Transverse colon (tissue), 4 donors: ENCODE measurements at regions not wholly inside any gene's neighbourhood (a gene's known extent, or its start where the extent isn't known, plus 50 kb on each side); places are given as distances from the start of the nearest gene placed in this dataset.

Source experiments
- DNase-seq: peaks from one replicate; pipeline ENCODE4 v3.0.0-alpha.2; 2019
- H3K27ac ChIP-seq, 4 donors: fragments of 200-600 bp; sonication (generic); 2 replicates each; pipeline ENCODE4 v1.5.1; 2016 to 2018; ENCODE audit warnings: inconsistent platforms in 4 of 4
- H3K27me3 ChIP-seq: fragments of 200-600 bp; sonication (generic); 2 replicates; pipeline ENCODE4 v1.5.1; 2017; ENCODE audit warnings: inconsistent platforms
- H3K36me3 ChIP-seq, 4 donors: fragments of 200-600 bp; sonication (generic); 2 replicates each; pipeline ENCODE4 v1.5.1; 2017 to 2019; ENCODE audit warnings: inconsistent platforms in 4 of 4
- H3K4me1 ChIP-seq, 4 donors: fragments of 200-600 bp; sonication (generic); 2 replicates each; pipeline ENCODE4 v1.5.1; 2017 to 2020; ENCODE audit warnings: inconsistent platforms in 4 of 4
- H3K4me3 ChIP-seq, 4 donors: fragments of 200-600 bp; sonication (generic); 1 replicate in 1 of 4; 2 replicates in 3 of 4; pipeline versions ENCODE4 v1.5.1 to v1.6.1; 2017 to 2019; ENCODE audit warnings: inconsistent platforms in 4 of 4
- H3K9me3 ChIP-seq, 2 donors: fragments of 200-600 bp; sonication (generic); 2 replicates each; pipeline ENCODE4 v1.5.1; 2017 to 2019; ENCODE audit warnings: inconsistent platforms in 2 of 2
- CTCF ChIP-seq, 5 experiments: fragments of 200-600 bp in 3 of 5; fragments of 450-650 bp in 2 of 5; sonication (generic) in 3 of 5; IDR thresholded peaks; 1 replicate in 2 of 5; 2 replicates in 3 of 5; pipeline ENCODE4 v1.5.1; 2016 to 2017; ENCODE audit warnings: antibody characterized with exemption in 5 of 5, inconsistent platforms in 3 of 5, mild to moderate bottlenecking in 2 of 5, moderate library complexity in 1 of 5
- EP300 ChIP-seq: sonication (generic); formaldehyde crosslinking; IDR thresholded peaks from one replicate; pipeline ENCODE4 v1.6.1; 2017; ENCODE audit warnings: antibody characterized with exemption, low read depth
- POLR2A ChIP-seq: fragments of 450-650 bp; IDR thresholded peaks from one replicate; pipeline ENCODE4 v1.6.1; 2016; ENCODE audit warnings: antibody characterized with exemption, mild to moderate bottlenecking, moderate library complexity
- POLR2AphosphoS5 ChIP-seq, 3 donors: sonication (generic); formaldehyde crosslinking; IDR thresholded peaks; one replicate each; pipeline ENCODE4 v1.6.1; 2016; ENCODE audit warnings: antibody characterized with exemption in 3 of 3
- WGBS, 2 donors: methylation state at CpG; one replicate each; pipeline ENCODE4 v1.1.5; 2018; ENCODE audit warnings: low coverage in 1 of 2; 5-methylcytosine and 5-hydroxymethylcytosine counted together
- in situ Hi-C, 4 donors: fragments of 200-750 bp; cut with MboI; loops; one replicate each; pipeline versions ENCODE4 v1.15.0 to v1.15.1; 2017; ENCODE audit warnings: low sequenced_read_pairs in 3 of 4, low pct_ligation_motif_present in 1 of 4, low pct_unique_long_range_greater_than_20kb in 1 of 4
- intact Hi-C: fragments of 100-400 bp; cut with DNase I; formaldehyde crosslinking; loops from one replicate; pipeline ENCODE4 v1.15.1; 2023; ENCODE audit warnings: low total_unique reads

- H3K4me1 ChIP-seq = peaks cover 4 to 19% (median 6%) of the 10 kb centered on the region in 4 donors
- H3K9me3 ChIP-seq = no peaks in the 10 kb centered on the region
- peak overlapping the region in 1 of 4 donors; percentile 24 for H3K27ac ChIP-seq
- intact Hi-C loops (loop anchor here (10.0 kb wide), 1 partner anchor 126 kb away; no protein-coding TSS in a partner anchor), in situ Hi-C loops (no loop called here)
- no peaks in the 10 kb centered on the region for H3K36me3 ChIP-seq
- H3K4me3 ChIP-seq = no peak overlapping the region
- H3K27me3 ChIP-seq = no peaks in the 10 kb centered on the region
- no peak for DNase-seq
- TF ChIP-seq EP300 (no peak), POLR2A (no peak), CTCF (IDR thresholded peaks at IDR 0.05) (no peak), POLR2AphosphoS5 (IDR thresholded peaks at IDR 0.05) (no peak)
- 51 to 100% methylated on average over 1 of the region's 1 CpG for WGBS, 2 donors
These were observed 271.5 kb upstream of the TBL1XR1 start for GRCh38 chr3:177468816-177469215.

GRCh38 chr3:177469216-177469615 is 271.9 kb upstream of the TBL1XR1 start:
- TF ChIP-seq EP300 (no peak), POLR2A (no peak), CTCF (IDR thresholded peaks at IDR 0.05) (no peak), POLR2AphosphoS5 (IDR thresholded peaks at IDR 0.05) (no peak)
- no peaks in the 10 kb centered on the region for H3K27me3 ChIP-seq
- H3K9me3 ChIP-seq = no peaks in the 10 kb centered on the region
- WGBS, 2 donors = 92 to 100% methylated on average over 3 of the region's 3 CpGs
- H3K4me1 ChIP-seq = peaks cover 4 to 19% (median 6%) of the 10 kb centered on the region in 4 donors
- H3K36me3 ChIP-seq = no peaks in the 10 kb centered on the region
- intact Hi-C loops = loop anchor here (10.0 kb wide), 1 partner anchor 126 kb away; no protein-coding TSS in a partner anchor
- DNase-seq = no peak
- in situ Hi-C loops = no loop called here
- peak overlapping the region in 1 of 4 donors; percentile 24 for H3K27ac ChIP-seq
- H3K4me3 ChIP-seq = no peak overlapping the region

- in situ Hi-C loops = no loop called here
- no peak for TF ChIP-seq POLR2A
- no peak for TF ChIP-seq POLR2AphosphoS5 (IDR thresholded peaks at IDR 0.05)
- TF ChIP-seq CTCF (IDR thresholded peaks at IDR 0.05) = no peak
- Histone ChIP-seq H3K9me3 (no peaks in the 10 kb centered on the region), H3K27me3 (no peaks in the 10 kb centered on the region), H3K4me1 (peaks cover 0 to 28% (median 9%) of the 10 kb centered on the region in 4 donors), H3K4me3 (no peak overlapping the region), H3K27ac (peak overlapping the region in 3 of 4 donors; percentile 24 to 32 (median 28)), H3K36me3 (no peaks in the 10 kb centered on the region)
- intact Hi-C loops = no loop called here
- no peak for DNase-seq
- 87 to 90% methylated on average over 3 to 8 of the region's 8 CpGs for WGBS, 2 donors
These were observed 273.1 kb upstream of the TBL1XR1 start for GRCh38 chr3:177470197-177470941.

- H3K4me1 ChIP-seq = peaks cover 0 to 18% (median 8%) of the 10 kb centered on the region in 4 donors
- H3K27ac ChIP-seq = no peak overlapping the region
- no peak for DNase-seq
- intact Hi-C loops = no loop called here
- WGBS, 2 donors = 44 to 54% methylated on average over 4 of the region's 4 CpGs
- TF ChIP-seq CTCF (IDR thresholded peaks at IDR 0.05) (no peak), POLR2A (no peak), EP300 (no peak), POLR2AphosphoS5 (IDR thresholded peaks at IDR 0.05) (no peak)
- in situ Hi-C loops = no loop called here
- H3K9me3 ChIP-seq = no peaks in the 10 kb centered on the region
- H3K36me3 ChIP-seq = no peaks in the 10 kb centered on the region
- H3K4me3 ChIP-seq = no peak overlapping the region
- no peaks in the 10 kb centered on the region for H3K27me3 ChIP-seq
These were observed 274.6 kb upstream of the TBL1XR1 start for GRCh38 chr3:177471733-177472480.
